ENCODE measurements at regions not wholly inside any gene's neighbourhood (a gene's known extent, or its start where the extent isn't known, plus 50 kb on each side); places are given as distances from the start of the nearest gene placed in this dataset.

GRCh38 chr3:144295613-144296012, 324.0 kb downstream of the DIPK2A start:
- Histone ChIP-seq H3F3A (ENCODE audit: insufficient read depth, low read depth) (no peaks in the 10 kb centered on the region), H3K79me2 (ENCODE audit: low read depth) (no peaks in the 10 kb centered on the region), H3K4me3 (no peak overlapping the region), H3K4me1 (replicated peaks; ENCODE audit: insufficient read depth) (peaks cover 18% of the 10 kb centered on the region), H3K36me3 (ENCODE audit: low read depth) (no peaks in the 10 kb centered on the region), H3K4me2 (peak overlapping the region; percentile 32; the same call in 1 of the 2 replicates), H4K20me1 (ENCODE audit: insufficient read depth) (no peaks in the 10 kb centered on the region), H3K27me3 (ENCODE audit: insufficient read depth, low read depth) (no peaks in the 10 kb centered on the region), H3K9me2 (ENCODE audit: insufficient read depth) (no peaks in the 10 kb centered on the region), H3K9me3 (ENCODE audit: insufficient read depth, low read depth) (0 out of 2 replicates have a peak, but pooled peaks cover 3% of the 10 kb centered on the region), H2AFZ (no peak overlapping the region), H3K27ac (no peak overlapping the region)
- CTCF ChIA-PET, result no interaction called here
- DNase-seq, result peak in 1 of 2 experiments; percentile 47
- no TSS peak for BruUV-seq (replicated peaks)
- POLR2A ChIA-PET (ENCODE audit: unreplicated experiment), result no interaction called here
- TF ChIP-seq, protein P1, sequence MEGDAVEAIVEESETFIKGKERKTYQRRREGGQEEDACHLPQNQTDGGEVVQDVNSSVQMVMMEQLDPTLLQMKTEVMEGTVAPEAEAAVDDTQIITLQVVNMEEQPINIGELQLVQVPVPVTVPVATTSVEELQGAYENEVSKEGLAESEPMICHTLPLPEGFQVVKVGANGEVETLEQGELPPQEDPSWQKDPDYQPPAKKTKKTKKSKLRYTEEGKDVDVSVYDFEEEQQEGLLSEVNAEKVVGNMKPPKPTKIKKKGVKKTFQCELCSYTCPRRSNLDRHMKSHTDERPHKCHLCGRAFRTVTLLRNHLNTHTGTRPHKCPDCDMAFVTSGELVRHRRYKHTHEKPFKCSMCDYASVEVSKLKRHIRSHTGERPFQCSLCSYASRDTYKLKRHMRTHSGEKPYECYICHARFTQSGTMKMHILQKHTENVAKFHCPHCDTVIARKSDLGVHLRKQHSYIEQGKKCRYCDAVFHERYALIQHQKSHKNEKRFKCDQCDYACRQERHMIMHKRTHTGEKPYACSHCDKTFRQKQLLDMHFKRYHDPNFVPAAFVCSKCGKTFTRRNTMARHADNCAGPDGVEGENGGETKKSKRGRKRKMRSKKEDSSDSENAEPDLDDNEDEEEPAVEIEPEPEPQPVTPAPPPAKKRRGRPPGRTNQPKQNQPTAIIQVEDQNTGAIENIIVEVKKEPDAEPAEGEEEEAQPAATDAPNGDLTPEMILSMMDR (conservative IDR thresholded peaks at IDR 0.05), result no peak
- intact Hi-C loops (cut with micrococcal nuclease; ENCODE audit: unreplicated experiment), result loop anchor here (1.0 kb wide), 1 partner anchor 29 kb away; no protein-coding TSS in a partner anchor

GRCh38 chr3:144296808-144297207, 325.2 kb downstream of the DIPK2A start:
- Histone ChIP-seq H3K4me1 (replicated peaks; ENCODE audit: insufficient read depth) (peaks cover 18% of the 10 kb centered on the region), H3K9me3 (ENCODE audit: insufficient read depth, low read depth) (0 out of 2 replicates have a peak, but pooled peaks cover 3% of the 10 kb centered on the region), H3K27ac (no peak overlapping the region), H3K79me2 (ENCODE audit: low read depth) (no peaks in the 10 kb centered on the region), H3K9me2 (ENCODE audit: insufficient read depth) (no peaks in the 10 kb centered on the region), H3F3A (ENCODE audit: insufficient read depth, low read depth) (no peaks in the 10 kb centered on the region), H3K4me3 (no peak overlapping the region), H3K27me3 (ENCODE audit: insufficient read depth, low read depth) (no peaks in the 10 kb centered on the region), H2AFZ (no peak overlapping the region), H3K4me2 (no peak overlapping the region), H4K20me1 (ENCODE audit: insufficient read depth) (no peaks in the 10 kb centered on the region), H3K36me3 (ENCODE audit: low read depth) (no peaks in the 10 kb centered on the region)
- intact Hi-C loops (cut with micrococcal nuclease; ENCODE audit: unreplicated experiment), result no loop called here
- TF ChIP-seq, protein P1 (conservative IDR thresholded peaks at IDR 0.05), result no peak
- no peak for TF ChIP-seq EZH2 (IDR thresholded peaks at IDR 0.05; ENCODE audit: low read depth)
- no TSS peak for BruUV-seq (replicated peaks)
- CTCF ChIA-PET, result no interaction called here
- DNase-seq, result no peak
- POLR2A ChIA-PET (ENCODE audit: unreplicated experiment), result no interaction called here

- ChIA-PET CTCF (interaction anchor here (0.6 kb wide), 1 partner anchor 26 kb away, joined by 3 read pairs; no protein-coding TSS in a partner anchor), POLR2A (ENCODE audit: unreplicated experiment) (no interaction called here)
- intact Hi-C loops (cut with micrococcal nuclease; ENCODE audit: unreplicated experiment), result no loop called here
- Histone ChIP-seq H3F3A (ENCODE audit: insufficient read depth, low read depth) (no peaks in the 10 kb centered on the region), H3K4me3 (no peak overlapping the region), H4K20me1 (ENCODE audit: insufficient read depth) (no peaks in the 10 kb centered on the region), H3K9me3 (ENCODE audit: insufficient read depth, low read depth) (0 out of 2 replicates have a peak, but pooled peaks cover 3% of the 10 kb centered on the region), H3K36me3 (ENCODE audit: low read depth) (no peaks in the 10 kb centered on the region), H3K27ac (no peak overlapping the region), H3K4me1 (replicated peaks; ENCODE audit: insufficient read depth) (no peaks in the 10 kb centered on the region), H3K27me3 (ENCODE audit: insufficient read depth, low read depth) (no peaks in the 10 kb centered on the region), H3K79me2 (ENCODE audit: low read depth) (no peaks in the 10 kb centered on the region), H2AFZ (no peak overlapping the region), H3K9me2 (ENCODE audit: insufficient read depth) (no peaks in the 10 kb centered on the region), H3K4me2 (no peak overlapping the region)
- BruUV-seq (replicated peaks), result no TSS peak
- DNase-seq, result no peak
- TF ChIP-seq, protein P1 (conservative IDR thresholded peaks at IDR 0.05), result no peak
- no peak for TF ChIP-seq EZH2 (IDR thresholded peaks at IDR 0.05; ENCODE audit: low read depth)
Observed at GRCh38 chr3:144301863-144302262, 330.2 kb downstream of the DIPK2A start.

All from PC-9 (cell line).